Gastrocnemius medialis (tissue), 4 donors: ENCODE measurements at regions not wholly inside any gene's neighbourhood (a gene's known extent, or its start where the extent isn't known, plus 50 kb on each side); places are given as distances from the start of the nearest gene placed in this dataset.
A peak's percentile ranks its signal among the peaks of the same experiment; 100 is the strongest.
"Not testable (repeated sequence)": the region's sequence is repeated elsewhere in the genome, so short reads cannot be mapped to it uniquely, and the experiment has no call there.

Experiments used
- ATAC-seq, 2 donors: fragments of 150-250 bp; one replicate each; pipeline ENCODE4 v1.9.1; 2016
- DNase-seq, 2 donors: peaks; one replicate each; pipeline ENCODE4 v3.0.0-alpha.2; 2019
- H3K27ac ChIP-seq, 4 donors: fragments of 200-600 bp; sonication (generic); 1 replicate in 1 of 4; 2 replicates in 3 of 4; pipeline ENCODE4 v1.5.1; 2016 to 2018; ENCODE audit warnings: mild to moderate bottlenecking in 2 of 4, moderate library complexity in 1 of 4
- H3K27me3 ChIP-seq, 3 donors: fragments of 200-600 bp; sonication (generic) in 2 of 3; 1 replicate in 1 of 3; 2 replicates in 2 of 3; pipeline versions ENCODE4 v1.5.1 to v1.6.0; 2016 to 2019; ENCODE audit warnings: mild to moderate bottlenecking in 1 of 3, moderate library complexity in 1 of 3
- H3K36me3 ChIP-seq, 2 donors: fragments of 200-600 bp; sonication (generic) in 1 of 2; one replicate each; pipeline ENCODE4 v1.5.1; 2017 to 2018
- H3K4me1 ChIP-seq, 2 donors: fragments of 200-600 bp; sonication (generic) in 1 of 2; one replicate each; pipeline ENCODE4 v1.5.1; 2016 to 2017; ENCODE audit warnings: mild to moderate bottlenecking in 2 of 2
- H3K4me3 ChIP-seq, 4 donors: fragments of 200-600 bp; sonication (generic) in 3 of 4; 1 replicate in 1 of 4; 2 replicates in 3 of 4; pipeline ENCODE4 v1.5.1; 2016 to 2019; ENCODE audit warnings: mild to moderate bottlenecking in 2 of 4
- H3K9me3 ChIP-seq, 3 donors: fragments of 200-600 bp; sonication (generic) in 2 of 3; 1 replicate in 1 of 3; 2 replicates in 2 of 3; pipeline ENCODE4 v1.5.1; 2016 to 2019
- POLR2A ChIP-seq, 2 donors: fragments of 450-650 bp; IDR thresholded peaks; one replicate each; pipeline ENCODE4 v1.6.1; 2017; ENCODE audit warnings: antibody characterized with exemption in 2 of 2, mild to moderate bottlenecking in 2 of 2, moderate library complexity in 2 of 2
- in situ Hi-C, 4 donors: fragments of 200-750 bp; cut with MboI; loops; one replicate each; pipeline versions ENCODE4 v1.15.0 to v1.8.0; 2017; ENCODE audit warnings: low sequenced_read_pairs in 4 of 4
- intact Hi-C: fragments of 100-400 bp; cut with DNase I; formaldehyde crosslinking; loops from one replicate; pipeline ENCODE4 v1.15.1; 2023; ENCODE audit warnings: low total_unique reads
- TF ChIP-seq, protein P1 (sequence below), 5 experiments: fragments of 450-650 bp in 3 of 5; fragments of 200-600 bp in 2 of 5; sonication (generic) in 2 of 5; IDR thresholded peaks in 4 of 5; conservative IDR thresholded peaks in 1 of 5; 1 replicate in 4 of 5; 2 replicates in 1 of 5; pipeline ENCODE4 v1.5.1; 2016 to 2019; ENCODE audit warnings: antibody characterized with exemption in 5 of 5, mild to moderate bottlenecking in 3 of 5, moderate library complexity in 3 of 5

DNA sequence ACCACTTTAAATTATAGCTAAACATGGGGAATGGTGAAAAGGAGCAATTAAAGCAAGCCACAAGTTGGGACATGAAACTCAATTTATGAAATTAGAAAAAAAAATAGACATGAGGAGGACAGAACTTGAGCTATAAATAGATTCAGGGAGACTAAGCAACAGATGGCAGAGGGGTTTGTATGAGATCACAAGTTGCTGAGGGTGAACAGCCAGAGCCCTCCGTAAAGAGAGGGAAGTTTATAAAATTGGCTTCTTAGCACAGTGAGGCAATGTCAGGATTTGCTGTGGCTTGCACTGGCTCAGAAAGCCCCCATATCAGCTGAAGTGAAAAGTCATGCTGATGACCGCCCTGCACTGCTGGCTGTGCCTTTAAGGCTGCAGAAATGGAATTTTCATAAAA lies 443.4 kb upstream of the CD180 start:
- H3K9me3 ChIP-seq: no peaks in the 10 kb centered on the region
- H3K27me3 ChIP-seq: no peaks in the 10 kb centered on the region
- in situ Hi-C loops: no loop called here
- no peak for TF ChIP-seq POLR2A (IDR thresholded peaks at IDR 0.05)
- TF ChIP-seq, protein P1, sequence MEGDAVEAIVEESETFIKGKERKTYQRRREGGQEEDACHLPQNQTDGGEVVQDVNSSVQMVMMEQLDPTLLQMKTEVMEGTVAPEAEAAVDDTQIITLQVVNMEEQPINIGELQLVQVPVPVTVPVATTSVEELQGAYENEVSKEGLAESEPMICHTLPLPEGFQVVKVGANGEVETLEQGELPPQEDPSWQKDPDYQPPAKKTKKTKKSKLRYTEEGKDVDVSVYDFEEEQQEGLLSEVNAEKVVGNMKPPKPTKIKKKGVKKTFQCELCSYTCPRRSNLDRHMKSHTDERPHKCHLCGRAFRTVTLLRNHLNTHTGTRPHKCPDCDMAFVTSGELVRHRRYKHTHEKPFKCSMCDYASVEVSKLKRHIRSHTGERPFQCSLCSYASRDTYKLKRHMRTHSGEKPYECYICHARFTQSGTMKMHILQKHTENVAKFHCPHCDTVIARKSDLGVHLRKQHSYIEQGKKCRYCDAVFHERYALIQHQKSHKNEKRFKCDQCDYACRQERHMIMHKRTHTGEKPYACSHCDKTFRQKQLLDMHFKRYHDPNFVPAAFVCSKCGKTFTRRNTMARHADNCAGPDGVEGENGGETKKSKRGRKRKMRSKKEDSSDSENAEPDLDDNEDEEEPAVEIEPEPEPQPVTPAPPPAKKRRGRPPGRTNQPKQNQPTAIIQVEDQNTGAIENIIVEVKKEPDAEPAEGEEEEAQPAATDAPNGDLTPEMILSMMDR (IDR thresholded peaks at IDR 0.05 in 4 of 5, conservative IDR thresholded peaks at IDR 0.05 in 1 of 5): no peak
- H3K4me1 ChIP-seq: peaks cover 11 to 24% of the 10 kb centered on the region in 2 donors
- no peak overlapping the region for H3K4me3 ChIP-seq
- peak in 1 of 2 donors; percentile 31 for ATAC-seq
- intact Hi-C loops: no loop called here
- H3K36me3 ChIP-seq: no peaks in the 10 kb centered on the region
- H3K27ac ChIP-seq: peak overlapping the region; percentile 37 to 58 (median 46)
- no peak for DNase-seq

DNA sequence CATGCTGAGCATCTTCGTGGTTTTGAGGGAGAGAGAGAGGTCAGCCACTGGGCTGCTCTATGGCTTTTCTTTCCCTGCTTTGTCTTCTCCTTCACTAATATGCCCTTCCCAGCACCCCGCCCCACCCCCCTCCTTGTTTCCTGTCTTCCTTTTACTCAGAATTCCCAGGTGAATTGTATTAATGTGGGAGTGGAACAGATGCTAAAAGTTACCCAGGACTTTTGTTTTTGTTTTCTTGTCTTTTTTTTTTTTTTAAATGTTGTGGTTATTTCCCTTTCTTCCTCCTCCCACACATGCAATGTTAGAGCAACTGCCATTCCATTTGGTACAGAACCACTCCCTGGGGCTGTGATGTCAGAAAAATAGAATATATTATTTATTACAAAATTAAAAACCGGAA lies 442.7 kb upstream of the CD180 start:
- Histone ChIP-seq H3K27me3 (no peaks in the 10 kb centered on the region), H3K4me1 (peaks cover 11 to 24% of the 10 kb centered on the region in 2 donors), H3K9me3 (no peaks in the 10 kb centered on the region), H3K27ac (peak overlapping the region; percentile 37 to 58 (median 46)), H3K36me3 (no peaks in the 10 kb centered on the region), H3K4me3 (no peak overlapping the region)
- in situ Hi-C loops: no loop called here
- TF ChIP-seq POLR2A (IDR thresholded peaks at IDR 0.05): no peak
- TF ChIP-seq, protein P1 (IDR thresholded peaks at IDR 0.05 in 4 of 5, conservative IDR thresholded peaks at IDR 0.05 in 1 of 5): no peak
- peak in 1 of 2 donors; percentile 47 for DNase-seq
- ATAC-seq: no peak
- intact Hi-C loops: no loop called here

DNA sequence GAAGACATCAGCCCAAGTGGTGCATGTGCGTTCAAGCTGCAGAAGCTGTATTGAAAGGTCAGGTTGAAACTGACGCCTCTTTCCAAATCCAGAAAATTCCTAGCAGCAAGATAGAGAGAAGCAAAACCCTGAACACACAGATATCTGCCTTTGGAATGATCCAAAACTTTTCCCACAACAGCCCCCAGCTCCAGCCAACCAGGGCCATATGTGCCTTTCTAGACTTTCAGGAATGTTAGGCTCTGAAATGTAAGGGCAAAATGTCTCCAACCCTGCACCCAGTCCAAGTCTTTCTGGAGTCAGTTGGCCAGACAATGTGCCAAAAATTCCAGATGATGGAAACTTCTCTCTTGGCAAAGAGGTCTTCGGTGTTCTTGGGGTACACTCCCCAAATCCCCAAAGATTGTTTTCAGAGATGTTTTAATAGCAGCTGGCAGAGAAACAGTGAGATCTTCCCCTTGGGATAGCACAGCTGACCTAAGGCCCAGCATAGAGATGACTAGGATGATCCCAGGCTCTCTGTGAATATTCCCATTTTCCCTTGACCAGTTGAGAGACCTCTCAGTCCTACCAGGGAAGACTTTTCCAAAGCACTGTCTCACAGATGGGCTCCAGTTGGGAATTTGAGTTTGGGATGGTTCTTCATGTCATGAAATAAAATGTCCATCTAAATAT lies 440.4 kb upstream of the CD180 start:
- intact Hi-C loops: no loop called here
- DNase-seq: no peak
- Histone ChIP-seq H3K27ac (peak overlapping the region; percentile 10 to 70 (median 27)), H3K4me3 (no peak overlapping the region), H3K4me1 (peaks cover 5 to 24% of the 10 kb centered on the region in 2 donors), H3K27me3 (no peaks in the 10 kb centered on the region), H3K36me3 (no peaks in the 10 kb centered on the region), H3K9me3 (no peaks in the 10 kb centered on the region)
- no peak for TF ChIP-seq POLR2A (IDR thresholded peaks at IDR 0.05)
- TF ChIP-seq, protein P1 (IDR thresholded peaks at IDR 0.05 in 4 of 5, conservative IDR thresholded peaks at IDR 0.05 in 1 of 5): no peak
- ATAC-seq: no peak
- in situ Hi-C loops: no loop called here

DNA sequence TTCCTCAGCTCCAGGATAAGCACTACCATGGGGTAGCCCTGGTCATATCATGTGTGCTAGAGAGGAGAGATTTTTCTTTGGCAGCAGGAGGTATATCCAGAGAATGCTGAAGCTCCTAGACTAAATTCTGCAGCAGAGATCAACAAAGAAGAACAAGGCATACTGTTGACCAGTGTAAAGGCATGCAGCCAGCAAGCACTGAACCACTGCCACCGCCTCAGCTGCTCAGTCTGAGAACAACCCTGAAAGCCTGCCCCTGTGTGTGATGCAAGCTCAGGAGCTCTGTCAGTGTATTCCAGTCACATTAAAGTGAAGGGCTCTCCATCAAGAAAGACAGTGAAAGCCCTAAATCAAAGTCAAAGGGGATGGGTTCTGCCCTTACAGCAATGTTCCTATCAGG lies 439.5 kb upstream of the CD180 start:
- peaks cover 5 to 24% of the 10 kb centered on the region in 2 donors for H3K4me1 ChIP-seq
- H3K27ac ChIP-seq: peak overlapping the region; percentile 13 to 70 (median 40)
- H3K4me3 ChIP-seq: no peak overlapping the region
- in situ Hi-C loops (no loop called here), intact Hi-C loops (no loop called here)
- H3K36me3 ChIP-seq: no peaks in the 10 kb centered on the region
- no peaks in the 10 kb centered on the region for H3K27me3 ChIP-seq
- DNase-seq (peak; percentile 79 to 82), ATAC-seq (peak; percentile 90 to 93)
- H3K9me3 ChIP-seq: no peaks in the 10 kb centered on the region
- no peak for TF ChIP-seq POLR2A (IDR thresholded peaks at IDR 0.05)
- TF ChIP-seq, protein P1 (IDR thresholded peaks at IDR 0.05 in 4 of 5, conservative IDR thresholded peaks at IDR 0.05 in 1 of 5): no peak

DNA sequence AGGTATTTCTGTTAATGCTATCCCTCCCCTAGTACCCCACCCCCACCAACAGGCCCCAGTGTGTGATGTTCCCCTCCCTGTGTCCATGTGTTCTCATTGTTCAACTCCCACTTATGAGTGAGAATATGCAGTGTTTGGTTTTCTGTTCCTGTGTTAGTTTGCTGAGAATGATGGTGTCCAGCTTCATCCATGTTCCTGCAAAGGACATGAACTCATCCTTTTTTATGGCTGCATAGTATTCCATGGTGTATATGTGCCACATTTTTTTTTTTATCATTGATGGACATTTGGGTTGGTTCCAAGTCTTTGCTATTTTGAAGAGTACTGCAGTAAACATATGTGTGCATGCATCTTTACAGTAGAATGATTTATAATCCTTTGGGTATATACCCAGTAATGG lies 430.5 kb upstream of the CD180 start:
- H3K9me3 ChIP-seq, H3K27ac ChIP-seq, in situ Hi-C loops, H3K27me3 ChIP-seq, H3K4me3 ChIP-seq, H3K36me3 ChIP-seq, intact Hi-C loops, ATAC-seq, DNase-seq: not testable (repeated sequence)
- peaks cover 10 to 12% of the 10 kb centered on the region in 2 donors for H3K4me1 ChIP-seq
